ENCODE measurements at regions not wholly inside any gene's neighbourhood (a gene's known extent, or its start where the extent isn't known, plus 50 kb on each side); places are given as distances from the start of the nearest gene placed in this dataset.

DNA sequence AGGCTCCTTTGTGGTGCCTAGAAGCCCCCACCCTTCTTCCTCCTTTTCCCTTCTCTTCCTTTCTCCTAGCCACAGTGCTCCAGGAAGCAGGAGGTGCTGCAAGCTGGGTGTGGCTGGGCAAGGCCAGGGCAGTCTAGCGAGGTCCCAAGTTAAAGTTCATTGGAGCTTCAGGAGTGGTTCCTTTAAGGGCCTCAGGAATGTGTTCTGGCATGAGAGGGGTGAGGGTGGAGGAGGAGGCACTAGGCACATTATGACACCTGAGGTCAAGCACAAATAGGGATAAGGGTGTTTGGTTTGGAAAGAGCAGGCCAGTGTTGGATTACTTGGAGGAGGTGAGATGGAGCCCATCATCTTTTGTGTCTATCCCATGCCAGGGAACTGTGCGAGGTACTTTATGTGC lies 258.7 kb downstream of the TLE3 start:
- no peaks in the 10 kb centered on the region for H3K4me1 ChIP-seq
- no peak for TF ChIP-seq POLR2A (IDR thresholded peaks at IDR 0.05)
- TF ChIP-seq EP300 (IDR thresholded peaks at IDR 0.05): no peak
- TF ChIP-seq POLR2AphosphoS5 (IDR thresholded peaks at IDR 0.05): no peak
- TF ChIP-seq, protein P1, sequence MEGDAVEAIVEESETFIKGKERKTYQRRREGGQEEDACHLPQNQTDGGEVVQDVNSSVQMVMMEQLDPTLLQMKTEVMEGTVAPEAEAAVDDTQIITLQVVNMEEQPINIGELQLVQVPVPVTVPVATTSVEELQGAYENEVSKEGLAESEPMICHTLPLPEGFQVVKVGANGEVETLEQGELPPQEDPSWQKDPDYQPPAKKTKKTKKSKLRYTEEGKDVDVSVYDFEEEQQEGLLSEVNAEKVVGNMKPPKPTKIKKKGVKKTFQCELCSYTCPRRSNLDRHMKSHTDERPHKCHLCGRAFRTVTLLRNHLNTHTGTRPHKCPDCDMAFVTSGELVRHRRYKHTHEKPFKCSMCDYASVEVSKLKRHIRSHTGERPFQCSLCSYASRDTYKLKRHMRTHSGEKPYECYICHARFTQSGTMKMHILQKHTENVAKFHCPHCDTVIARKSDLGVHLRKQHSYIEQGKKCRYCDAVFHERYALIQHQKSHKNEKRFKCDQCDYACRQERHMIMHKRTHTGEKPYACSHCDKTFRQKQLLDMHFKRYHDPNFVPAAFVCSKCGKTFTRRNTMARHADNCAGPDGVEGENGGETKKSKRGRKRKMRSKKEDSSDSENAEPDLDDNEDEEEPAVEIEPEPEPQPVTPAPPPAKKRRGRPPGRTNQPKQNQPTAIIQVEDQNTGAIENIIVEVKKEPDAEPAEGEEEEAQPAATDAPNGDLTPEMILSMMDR (IDR thresholded peaks at IDR 0.05): no peak
- 56 to 78% methylated on average over 2 of the region's 2 CpGs for WGBS, 2 donors

DNA sequence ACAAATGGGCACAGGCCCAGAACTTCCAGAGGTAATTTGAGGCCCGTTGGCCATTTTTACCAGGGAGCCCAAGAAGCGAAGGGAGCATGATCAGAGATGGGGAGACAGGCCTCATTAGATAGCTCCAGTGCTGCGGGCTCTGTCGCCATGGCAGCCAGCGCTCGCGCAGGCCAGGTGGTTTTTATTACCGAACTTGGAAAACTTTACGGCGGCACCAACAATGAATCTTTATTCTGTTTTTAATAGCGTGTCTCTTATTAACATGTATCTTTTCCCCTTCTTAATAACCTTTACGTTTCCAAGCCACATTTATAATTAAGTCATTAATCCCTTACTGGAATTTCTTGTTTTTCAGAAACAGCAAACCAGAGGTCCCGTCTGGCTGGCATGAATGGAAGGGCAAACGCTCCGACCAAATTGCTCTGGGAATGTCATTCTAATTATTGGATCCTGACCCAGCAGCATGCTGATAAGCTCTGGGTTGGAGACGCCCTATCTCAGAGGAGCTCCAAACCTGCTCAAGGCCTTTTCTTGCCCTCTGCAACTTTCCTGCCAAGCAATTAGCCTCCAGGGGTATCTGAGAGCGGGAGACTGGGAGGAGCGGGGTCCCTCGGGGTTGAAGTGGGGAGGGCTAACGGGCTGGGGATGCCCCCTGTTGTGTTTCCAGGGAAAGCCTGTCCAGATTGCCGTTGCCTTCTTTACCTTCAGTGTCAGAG lies 256.4 kb downstream of the TLE3 start:
- 30 to 73% methylated on average over 21 of the region's 21 CpGs for WGBS, 2 donors
- Histone ChIP-seq H3K27ac (no peak overlapping the region), H3K4me3 (no peak overlapping the region), H3K4me1 (no peaks in the 10 kb centered on the region), H3K27me3 (no peaks in the 10 kb centered on the region), H3K9me3 (no peaks in the 10 kb centered on the region), H3K36me3 (no peaks in the 10 kb centered on the region)
- no peak for DNase-seq
- intact Hi-C loops (cut with DNase I): no loop called here
- TF ChIP-seq, protein P1 (IDR thresholded peaks at IDR 0.05): no peak
- TF ChIP-seq EP300 (IDR thresholded peaks at IDR 0.05): no peak
- no peak for TF ChIP-seq POLR2AphosphoS5 (IDR thresholded peaks at IDR 0.05)
- no peak for TF ChIP-seq POLR2A (IDR thresholded peaks at IDR 0.05)

More for the DNA sequence above, 258.7 kb downstream of the TLE3 start:
- no peak for DNase-seq
- no peak overlapping the region for H3K4me3 ChIP-seq
- no peak overlapping the region for H3K27ac ChIP-seq
- no peaks in the 10 kb centered on the region for H3K9me3 ChIP-seq
- no peaks in the 10 kb centered on the region for H3K27me3 ChIP-seq
- intact Hi-C loops (cut with DNase I): no loop called here
- H3K36me3 ChIP-seq: no peaks in the 10 kb centered on the region

DNA sequence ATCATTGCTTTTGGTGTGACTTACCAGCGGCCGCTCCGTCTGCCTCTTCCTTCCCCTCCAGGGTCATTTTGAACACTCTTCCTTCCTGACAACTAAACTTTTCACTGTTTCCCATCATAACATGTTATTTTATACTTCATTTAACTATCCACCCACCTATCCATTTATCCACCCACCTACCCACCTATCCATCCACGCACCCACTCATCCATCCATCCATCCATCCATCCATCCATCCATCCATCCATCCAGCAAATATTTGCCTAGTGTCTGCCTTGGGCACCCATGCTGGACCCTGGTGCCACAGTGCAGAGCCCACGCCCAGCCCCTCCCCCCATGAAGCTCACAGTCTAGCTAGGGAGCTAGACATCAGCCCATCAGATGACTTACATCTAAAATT lies 254.9 kb downstream of the TLE3 start:
- H3K36me3 ChIP-seq: no peaks in the 10 kb centered on the region
- H3K9me3 ChIP-seq: no peaks in the 10 kb centered on the region
- no peak for DNase-seq
- 87 to 90% methylated on average over 5 of the region's 5 CpGs for WGBS, 2 donors
- intact Hi-C loops (cut with DNase I): no loop called here
- TF ChIP-seq EP300 (IDR thresholded peaks at IDR 0.05): no peak
- no peaks in the 10 kb centered on the region for H3K27me3 ChIP-seq
- no peak overlapping the region for H3K4me3 ChIP-seq
- H3K4me1 ChIP-seq: no peaks in the 10 kb centered on the region
- no peak overlapping the region for H3K27ac ChIP-seq

DNA sequence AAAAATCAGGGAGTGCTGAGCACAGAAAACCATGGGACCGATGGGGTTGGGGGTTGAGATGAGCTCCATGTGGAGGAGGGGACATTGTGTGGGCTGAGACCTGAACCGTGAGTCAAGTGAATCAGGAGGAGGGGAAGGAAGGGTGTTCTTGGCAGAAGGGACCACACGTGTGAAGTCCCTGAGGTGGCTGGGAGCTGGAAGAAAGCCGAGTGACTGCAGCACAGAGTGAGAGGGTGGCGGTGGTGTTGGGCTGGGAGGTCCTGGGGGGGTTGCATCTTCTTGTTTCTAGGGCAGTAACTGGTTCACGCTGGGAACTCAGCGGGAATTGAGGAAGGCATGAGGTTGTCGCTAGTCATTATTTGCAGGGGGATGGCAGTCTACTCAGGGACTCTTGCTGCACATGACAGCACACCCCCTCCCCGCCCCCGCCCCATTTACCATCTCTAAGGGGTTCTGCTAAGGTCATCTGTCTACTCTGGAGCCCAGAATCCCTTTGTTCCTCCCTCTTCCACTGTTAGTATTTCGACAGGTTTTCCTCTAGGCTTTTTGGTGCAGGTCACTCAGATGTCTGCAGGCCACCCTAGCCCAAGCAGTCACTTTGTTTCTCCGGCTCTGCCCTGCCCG lies 254.3 kb downstream of the TLE3 start:
- H3K4me3 ChIP-seq: no peak overlapping the region
- H3K27me3 ChIP-seq: no peaks in the 10 kb centered on the region
- peak; percentile 46 for DNase-seq
- H3K27ac ChIP-seq: no peak overlapping the region
- H3K4me1 ChIP-seq: no peaks in the 10 kb centered on the region
- H3K9me3 ChIP-seq: no peaks in the 10 kb centered on the region
- H3K36me3 ChIP-seq: no peaks in the 10 kb centered on the region
- intact Hi-C loops (cut with DNase I): no loop called here
- TF ChIP-seq POLR2AphosphoS5 (IDR thresholded peaks at IDR 0.05): no peak
- TF ChIP-seq EP300 (IDR thresholded peaks at IDR 0.05): no peak
- TF ChIP-seq, protein P1 (IDR thresholded peaks at IDR 0.05): no peak
- TF ChIP-seq POLR2A (IDR thresholded peaks at IDR 0.05): no peak
- WGBS, 2 donors: 88 to 89% methylated on average over 13 of the region's 13 CpGs

DNA sequence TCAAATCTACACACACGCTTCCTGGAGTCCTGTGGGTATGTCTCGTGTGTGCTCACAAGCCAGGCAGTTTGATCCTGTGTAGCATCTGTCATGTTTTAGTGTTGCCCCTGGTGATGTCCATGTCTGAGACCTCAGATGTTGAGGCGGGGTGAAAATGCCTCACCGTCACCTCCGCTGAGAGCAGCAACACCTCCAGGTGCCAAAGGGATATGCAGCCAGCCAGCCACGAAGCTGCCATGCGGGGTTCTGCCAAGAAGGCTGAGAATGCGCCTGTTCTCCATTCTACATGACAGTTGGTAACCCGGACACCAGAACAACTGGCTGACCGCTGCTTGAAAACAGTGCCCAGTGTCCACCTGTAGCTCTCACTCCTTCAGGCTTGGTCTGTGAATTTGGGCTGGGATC lies 253.8 kb downstream of the TLE3 start:
- Histone ChIP-seq H3K27me3 (no peaks in the 10 kb centered on the region), H3K27ac (no peak overlapping the region), H3K36me3 (no peaks in the 10 kb centered on the region), H3K4me1 (no peaks in the 10 kb centered on the region), H3K4me3 (no peak overlapping the region), H3K9me3 (no peaks in the 10 kb centered on the region)
- TF ChIP-seq POLR2A (IDR thresholded peaks at IDR 0.05) (no peak), EP300 (IDR thresholded peaks at IDR 0.05) (no peak), POLR2AphosphoS5 (IDR thresholded peaks at IDR 0.05) (no peak)
- TF ChIP-seq, protein P1 (IDR thresholded peaks at IDR 0.05): no peak
- intact Hi-C loops (cut with DNase I): no loop called here
- 89 to 91% methylated on average over 10 of the region's 10 CpGs for WGBS, 2 donors
- DNase-seq: peak; percentile 24

All from sigmoid colon (tissue), 6 donors.